GM15510 (cell line): ENCODE measurements at regions not wholly inside any gene's neighbourhood (a gene's known extent, or its start where the extent isn't known, plus 50 kb on each side); places are given as distances from the start of the nearest gene placed in this dataset.

Experiments
- POLR2A ChIP-seq: IDR thresholded peaks from 3 replicates; pipeline ENCODE4 v1.6.1; 2011; ENCODE audit warnings: borderline replicate concordance; ENCODE audit not compliant: insufficient read length; ENCODE audit errors: extremely low read depth

GRCh38 chr22:47687776-47688175 is 925.3 kb downstream of the TBC1D22A start:
- TF ChIP-seq POLR2A = no peak

- TF ChIP-seq POLR2A = no peak
Observed at GRCh38 chr22:47687346-47687655, 924.9 kb downstream of the TBC1D22A start.

- TF ChIP-seq POLR2A = no peak
Observed at GRCh38 chr22:47686594-47687345, 924.3 kb downstream of the TBC1D22A start.

GRCh38 chr22:47681411-47682165 is 919.1 kb downstream of the TBC1D22A start:
- no peak for TF ChIP-seq POLR2A

GRCh38 chr22:47678636-47679287 is 916.3 kb downstream of the TBC1D22A start:
- no peak for TF ChIP-seq POLR2A

GRCh38 chr22:47678048-47678447 is 915.6 kb downstream of the TBC1D22A start:
- TF ChIP-seq POLR2A = no peak

- TF ChIP-seq POLR2A = no peak
Observed at GRCh38 chr22:47676685-47677084, 914.2 kb downstream of the TBC1D22A start.

- no peak for TF ChIP-seq POLR2A
Observed at GRCh38 chr22:47674600-47674999, 912.1 kb downstream of the TBC1D22A start.

GRCh38 chr22:47673557-47673956 is 911.1 kb downstream of the TBC1D22A start:
- no peak for TF ChIP-seq POLR2A

GRCh38 chr22:47672526-47672925 is 910.1 kb downstream of the TBC1D22A start:
- TF ChIP-seq POLR2A = no peak

GRCh38 chr22:47665151-47665550 is 902.7 kb downstream of the TBC1D22A start:
- no peak for TF ChIP-seq POLR2A

GRCh38 chr22:47663615-47664605 is 901.5 kb downstream of the TBC1D22A start:
- no peak for TF ChIP-seq POLR2A

GRCh38 chr22:47659467-47660223 is 897.2 kb downstream of the TBC1D22A start:
- no peak for TF ChIP-seq POLR2A

GRCh38 chr22:47658182-47658581 is 895.7 kb downstream of the TBC1D22A start:
- no peak for TF ChIP-seq POLR2A
